Osteocyte (in vitro differentiated cells): ENCODE measurements at regions not wholly inside any gene's neighbourhood (a gene's known extent, or its start where the extent isn't known, plus 50 kb on each side); places are given as distances from the start of the nearest gene placed in this dataset.
A peak's percentile ranks its signal among the peaks of the same experiment; 100 is the strongest.
"Not testable (repeated sequence)": the region's sequence is repeated elsewhere in the genome, so short reads cannot be mapped to it uniquely, and the experiment has no call there.

Experiments used
- DNase-seq: peaks from one replicate; pipeline ENCODE4 v3.0.0; 2021; ENCODE audit warnings: mixed read lengths; ENCODE audit not compliant: unreplicated experiment; ENCODE audit errors: extremely low spot score
- H3K27ac Mint-ChIP-seq: one replicate; pipeline ENCODE4 v1.8.0; 2021; ENCODE audit warnings: mild to moderate bottlenecking, mixed read lengths; ENCODE audit not compliant: unreplicated experiment
- H3K27me3 Mint-ChIP-seq: one replicate; pipeline ENCODE4 v1.8.0; 2021; ENCODE audit warnings: mixed read lengths; ENCODE audit not compliant: unreplicated experiment
- H3K36me3 Mint-ChIP-seq: one replicate; pipeline ENCODE4 v1.8.0; 2021; ENCODE audit warnings: mixed read lengths; ENCODE audit not compliant: unreplicated experiment
- H3K4me1 Mint-ChIP-seq: one replicate; pipeline ENCODE4 v1.8.0; 2021; ENCODE audit warnings: mixed read lengths; ENCODE audit not compliant: unreplicated experiment
- H3K4me3 Mint-ChIP-seq: one replicate; pipeline ENCODE4 v1.8.0; 2021; ENCODE audit warnings: mild to moderate bottlenecking, moderate library complexity, mixed read lengths; ENCODE audit not compliant: unreplicated experiment
- H3K9me3 Mint-ChIP-seq: one replicate; pipeline ENCODE4 v1.8.0; 2021; ENCODE audit warnings: mixed read lengths; ENCODE audit not compliant: unreplicated experiment
- TF ChIP-seq, protein P1 (sequence below): fragments of 200-600 bp; sonication (generic); IDR thresholded peaks from 2 replicates; pipeline ENCODE4 v1.5.0; 2021; ENCODE audit warnings: antibody characterized with exemption, mild to moderate bottlenecking, moderate library complexity

DNA sequence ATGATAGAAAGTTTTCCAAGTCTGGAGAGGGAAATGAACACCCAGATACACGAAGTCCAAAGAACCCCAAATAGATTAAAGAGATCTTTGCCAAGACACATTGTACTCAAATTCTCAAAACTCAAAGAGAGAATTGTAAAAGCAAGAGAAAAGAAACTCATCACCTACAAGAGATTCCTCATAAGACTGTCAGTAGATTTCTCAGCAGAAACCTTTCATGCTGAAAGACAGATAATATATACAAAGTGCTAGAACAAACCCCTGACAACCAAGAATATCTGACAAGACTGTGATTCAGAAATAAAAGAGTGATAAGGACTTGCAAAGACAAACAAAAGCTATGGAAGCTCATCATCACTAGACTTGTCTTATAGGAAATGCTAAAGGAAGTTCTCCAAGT lies 326.7 kb upstream of the ZNF608 start:
- Mint-ChIP-seq H3K4me3 (no peak overlapping the region), H3K27me3 (no peaks in the 10 kb centered on the region), H3K36me3 (peaks cover 12% of the 10 kb centered on the region), H3K9me3 (peaks cover 38% of the 10 kb centered on the region), H3K27ac (no peak overlapping the region), H3K4me1 (no peaks in the 10 kb centered on the region)
- no peak for DNase-seq
- TF ChIP-seq, protein P1, sequence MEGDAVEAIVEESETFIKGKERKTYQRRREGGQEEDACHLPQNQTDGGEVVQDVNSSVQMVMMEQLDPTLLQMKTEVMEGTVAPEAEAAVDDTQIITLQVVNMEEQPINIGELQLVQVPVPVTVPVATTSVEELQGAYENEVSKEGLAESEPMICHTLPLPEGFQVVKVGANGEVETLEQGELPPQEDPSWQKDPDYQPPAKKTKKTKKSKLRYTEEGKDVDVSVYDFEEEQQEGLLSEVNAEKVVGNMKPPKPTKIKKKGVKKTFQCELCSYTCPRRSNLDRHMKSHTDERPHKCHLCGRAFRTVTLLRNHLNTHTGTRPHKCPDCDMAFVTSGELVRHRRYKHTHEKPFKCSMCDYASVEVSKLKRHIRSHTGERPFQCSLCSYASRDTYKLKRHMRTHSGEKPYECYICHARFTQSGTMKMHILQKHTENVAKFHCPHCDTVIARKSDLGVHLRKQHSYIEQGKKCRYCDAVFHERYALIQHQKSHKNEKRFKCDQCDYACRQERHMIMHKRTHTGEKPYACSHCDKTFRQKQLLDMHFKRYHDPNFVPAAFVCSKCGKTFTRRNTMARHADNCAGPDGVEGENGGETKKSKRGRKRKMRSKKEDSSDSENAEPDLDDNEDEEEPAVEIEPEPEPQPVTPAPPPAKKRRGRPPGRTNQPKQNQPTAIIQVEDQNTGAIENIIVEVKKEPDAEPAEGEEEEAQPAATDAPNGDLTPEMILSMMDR = no peak

DNA sequence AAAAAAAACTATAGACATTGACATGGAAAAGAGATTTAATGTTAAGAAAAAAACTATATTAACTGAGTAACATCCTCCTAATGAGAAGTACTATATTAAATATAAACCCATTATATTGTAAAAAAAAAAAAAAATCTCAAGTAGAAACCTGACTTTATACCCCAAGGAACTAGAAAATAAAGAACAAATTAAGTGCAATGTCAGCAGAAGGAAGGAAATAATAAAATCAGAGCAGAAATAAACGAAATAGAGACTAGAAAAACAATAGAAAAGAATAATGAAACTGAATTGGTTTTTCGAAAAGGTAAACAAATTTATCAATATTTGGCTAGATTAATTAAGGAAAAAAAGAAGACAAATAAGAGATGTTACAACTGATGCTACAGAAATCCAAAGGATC lies 329.1 kb upstream of the ZNF608 start:
- Mint-ChIP-seq H3K27ac (no peak overlapping the region), H3K36me3 (peaks cover 12% of the 10 kb centered on the region), H3K9me3 (peaks cover 41% of the 10 kb centered on the region)

DNA sequence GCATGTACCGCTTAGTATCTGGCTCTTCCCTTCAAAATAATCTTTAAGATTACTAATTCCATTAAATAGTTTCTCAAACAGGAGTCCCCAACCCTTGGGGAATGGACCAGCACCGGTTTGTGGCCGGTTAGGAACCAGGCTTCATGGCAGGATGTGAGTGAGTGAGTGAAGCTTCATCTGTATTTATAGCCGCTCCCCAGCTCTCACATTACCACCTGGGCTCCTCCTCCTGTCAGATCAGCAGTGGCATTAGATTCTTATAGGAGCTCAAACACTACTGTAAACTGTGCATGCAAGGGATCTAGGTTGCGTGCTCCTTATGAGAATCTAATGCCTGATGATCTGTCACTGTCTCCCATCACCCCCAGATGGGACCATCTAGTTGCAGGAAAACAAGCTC lies 332.6 kb upstream of the ZNF608 start:
- not testable (repeated sequence) for H3K27me3 Mint-ChIP-seq, H3K27ac Mint-ChIP-seq, H3K4me3 Mint-ChIP-seq, H3K36me3 Mint-ChIP-seq, DNase-seq
- peaks cover 20% of the 10 kb centered on the region for H3K4me1 Mint-ChIP-seq
- peaks cover 15% of the 10 kb centered on the region for H3K9me3 Mint-ChIP-seq

More for the DNA sequence above, 329.1 kb upstream of the ZNF608 start:
- Mint-ChIP-seq H3K27me3 (no peaks in the 10 kb centered on the region), H3K4me3 (no peak overlapping the region), H3K4me1 (no peaks in the 10 kb centered on the region)
- TF ChIP-seq, protein P1 = no peak
- no peak for DNase-seq

DNA sequence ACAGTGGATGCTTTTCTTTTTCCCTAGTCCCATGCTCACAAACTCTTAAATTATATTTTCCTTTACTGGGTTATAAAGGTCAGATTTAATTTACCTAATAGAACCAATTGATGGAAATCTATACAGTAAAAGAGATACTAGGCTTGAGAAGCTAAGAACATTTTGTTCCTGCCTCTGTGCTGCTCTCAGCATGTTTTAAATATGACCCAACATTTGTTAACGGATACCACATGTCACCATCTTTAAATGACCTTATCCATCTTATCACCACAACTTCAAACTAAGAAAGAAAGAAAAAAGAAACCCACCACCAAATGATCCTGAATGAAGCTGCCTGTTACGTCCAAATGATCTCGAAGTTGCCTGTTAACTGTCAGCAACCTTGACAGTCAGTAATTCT lies 334.7 kb upstream of the ZNF608 start:
- no peak overlapping the region for H3K4me3 Mint-ChIP-seq
- TF ChIP-seq, protein P1 = no peak

DNA sequence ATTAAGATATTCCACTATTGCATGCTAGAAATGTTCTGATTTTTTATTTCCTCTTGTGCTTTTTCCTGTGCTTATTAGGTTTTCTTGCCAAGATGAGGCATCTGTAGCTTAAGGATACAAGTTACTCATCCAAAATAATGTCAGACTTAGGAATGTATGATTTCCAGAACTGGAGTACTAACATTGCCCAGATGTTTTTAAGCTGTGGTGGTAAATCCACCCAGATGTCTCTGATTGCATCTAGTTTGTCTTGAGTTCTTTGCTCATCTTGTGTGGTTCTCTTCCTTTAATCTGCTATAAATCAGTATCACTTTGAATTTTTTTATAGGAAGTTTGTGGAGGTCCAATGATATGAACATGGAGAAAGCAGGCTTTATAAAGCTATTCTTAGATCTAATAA lies 337.5 kb upstream of the ZNF608 start:
- peak overlapping the region; percentile 82 for H3K27ac Mint-ChIP-seq
- peaks cover 5% of the 10 kb centered on the region for H3K9me3 Mint-ChIP-seq
- H3K27me3 Mint-ChIP-seq = no peaks in the 10 kb centered on the region
- no peak for DNase-seq
- TF ChIP-seq, protein P1 = no peak
- H3K36me3 Mint-ChIP-seq = no peaks in the 10 kb centered on the region
- no peak overlapping the region for H3K4me3 Mint-ChIP-seq
- peaks cover 35% of the 10 kb centered on the region for H3K4me1 Mint-ChIP-seq

More for the DNA sequence above, 334.7 kb upstream of the ZNF608 start:
- Mint-ChIP-seq H3K27me3 (no peaks in the 10 kb centered on the region), H3K27ac (no peak overlapping the region), H3K4me1 (peaks cover 30% of the 10 kb centered on the region), H3K36me3 (no peaks in the 10 kb centered on the region), H3K9me3 (peaks cover 15% of the 10 kb centered on the region)
- no peak for DNase-seq
